ENCODE measurements at regions not wholly inside any gene's neighbourhood (a gene's known extent, or its start where the extent isn't known, plus 50 kb on each side); places are given as distances from the start of the nearest gene placed in this dataset.

- TF ChIP-seq CTCF (IDR thresholded peaks at IDR 0.05) (no peak), POLR2A (IDR thresholded peaks at IDR 0.05) (no peak), EP300 (IDR thresholded peaks at IDR 0.05; ENCODE audit: low read depth) (no peak), POLR2AphosphoS5 (IDR thresholded peaks at IDR 0.05) (no peak)
Observed at GRCh38 chrX:109925656-109926055, 77.3 kb upstream of the TMEM164 start.
